ENCODE measurements at regions not wholly inside any gene's neighbourhood (a gene's known extent, or its start where the extent isn't known, plus 50 kb on each side); places are given as distances from the start of the nearest gene placed in this dataset.

DNA sequence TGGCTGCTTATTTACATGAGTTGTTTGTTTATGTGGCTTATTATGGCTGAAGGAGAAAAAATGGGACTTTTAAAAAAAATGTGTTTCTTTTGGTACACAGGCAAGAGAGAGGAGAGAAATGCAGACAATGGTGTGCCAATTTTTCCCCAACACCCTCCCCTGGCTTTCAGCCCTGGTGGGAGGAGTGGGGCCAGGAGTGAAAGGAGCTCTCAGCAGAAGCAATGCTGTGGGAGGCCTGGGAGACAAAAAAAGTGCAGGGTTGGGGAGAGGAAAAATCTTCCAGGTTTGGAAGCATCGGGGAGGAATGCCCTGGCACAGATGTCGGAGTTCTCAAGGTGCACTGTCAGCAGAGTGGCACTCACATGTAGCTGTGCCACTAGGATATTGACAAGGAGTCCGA lies 117.7 kb upstream of the FOXB1 start:
- H3K27ac ChIP-seq: no peak overlapping the region

DNA sequence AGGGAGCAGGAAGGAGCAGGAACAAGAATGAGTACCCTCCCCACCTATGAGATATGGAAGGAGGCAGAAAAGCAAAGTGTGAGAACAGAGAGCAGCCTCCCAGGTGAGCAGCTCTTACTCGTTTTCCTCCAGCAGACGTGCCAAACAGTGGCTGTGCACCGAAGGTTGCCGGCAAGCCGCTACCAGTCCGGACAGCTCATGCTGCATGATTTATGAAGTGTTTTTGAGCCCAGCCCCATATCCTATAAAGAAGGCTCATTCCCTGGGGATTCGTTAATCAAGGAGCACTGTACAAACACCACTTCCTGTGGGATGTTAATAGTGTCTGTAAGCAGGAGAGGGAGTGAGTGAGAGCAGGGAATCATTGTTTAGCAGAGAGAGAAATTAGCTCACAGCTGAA lies 118.3 kb upstream of the FOXB1 start:
- Histone ChIP-seq H3K27ac (no peak overlapping the region), H3K9me3 (no peaks in the 10 kb centered on the region), H3K4me3 (no peak overlapping the region), H3K4me1 (no peaks in the 10 kb centered on the region), H3K27me3 (peaks cover 0 to 3% of the 10 kb centered on the region in 2 donors), H3K36me3 (no peaks in the 10 kb centered on the region)
- intact Hi-C loops (cut with DNase I; ENCODE audit: low total_unique reads): no loop called here
- TF ChIP-seq, protein P1, sequence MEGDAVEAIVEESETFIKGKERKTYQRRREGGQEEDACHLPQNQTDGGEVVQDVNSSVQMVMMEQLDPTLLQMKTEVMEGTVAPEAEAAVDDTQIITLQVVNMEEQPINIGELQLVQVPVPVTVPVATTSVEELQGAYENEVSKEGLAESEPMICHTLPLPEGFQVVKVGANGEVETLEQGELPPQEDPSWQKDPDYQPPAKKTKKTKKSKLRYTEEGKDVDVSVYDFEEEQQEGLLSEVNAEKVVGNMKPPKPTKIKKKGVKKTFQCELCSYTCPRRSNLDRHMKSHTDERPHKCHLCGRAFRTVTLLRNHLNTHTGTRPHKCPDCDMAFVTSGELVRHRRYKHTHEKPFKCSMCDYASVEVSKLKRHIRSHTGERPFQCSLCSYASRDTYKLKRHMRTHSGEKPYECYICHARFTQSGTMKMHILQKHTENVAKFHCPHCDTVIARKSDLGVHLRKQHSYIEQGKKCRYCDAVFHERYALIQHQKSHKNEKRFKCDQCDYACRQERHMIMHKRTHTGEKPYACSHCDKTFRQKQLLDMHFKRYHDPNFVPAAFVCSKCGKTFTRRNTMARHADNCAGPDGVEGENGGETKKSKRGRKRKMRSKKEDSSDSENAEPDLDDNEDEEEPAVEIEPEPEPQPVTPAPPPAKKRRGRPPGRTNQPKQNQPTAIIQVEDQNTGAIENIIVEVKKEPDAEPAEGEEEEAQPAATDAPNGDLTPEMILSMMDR (IDR thresholded peaks at IDR 0.05): no peak
- no peak for TF ChIP-seq POLR2A (IDR thresholded peaks at IDR 0.05)
- no peak for DNase-seq

More for the DNA sequence above, 117.7 kb upstream of the FOXB1 start:
- no peak overlapping the region for H3K4me3 ChIP-seq
- TF ChIP-seq, protein P1 (IDR thresholded peaks at IDR 0.05): no peak
- no peak for TF ChIP-seq POLR2A (IDR thresholded peaks at IDR 0.05)
- intact Hi-C loops (cut with DNase I; ENCODE audit: low total_unique reads): no loop called here
- no peak for DNase-seq
- H3K36me3 ChIP-seq: no peaks in the 10 kb centered on the region
- H3K4me1 ChIP-seq: no peaks in the 10 kb centered on the region
- no peaks in the 10 kb centered on the region for H3K9me3 ChIP-seq
- H3K27me3 ChIP-seq: peaks cover 0 to 3% of the 10 kb centered on the region in 2 donors

DNA sequence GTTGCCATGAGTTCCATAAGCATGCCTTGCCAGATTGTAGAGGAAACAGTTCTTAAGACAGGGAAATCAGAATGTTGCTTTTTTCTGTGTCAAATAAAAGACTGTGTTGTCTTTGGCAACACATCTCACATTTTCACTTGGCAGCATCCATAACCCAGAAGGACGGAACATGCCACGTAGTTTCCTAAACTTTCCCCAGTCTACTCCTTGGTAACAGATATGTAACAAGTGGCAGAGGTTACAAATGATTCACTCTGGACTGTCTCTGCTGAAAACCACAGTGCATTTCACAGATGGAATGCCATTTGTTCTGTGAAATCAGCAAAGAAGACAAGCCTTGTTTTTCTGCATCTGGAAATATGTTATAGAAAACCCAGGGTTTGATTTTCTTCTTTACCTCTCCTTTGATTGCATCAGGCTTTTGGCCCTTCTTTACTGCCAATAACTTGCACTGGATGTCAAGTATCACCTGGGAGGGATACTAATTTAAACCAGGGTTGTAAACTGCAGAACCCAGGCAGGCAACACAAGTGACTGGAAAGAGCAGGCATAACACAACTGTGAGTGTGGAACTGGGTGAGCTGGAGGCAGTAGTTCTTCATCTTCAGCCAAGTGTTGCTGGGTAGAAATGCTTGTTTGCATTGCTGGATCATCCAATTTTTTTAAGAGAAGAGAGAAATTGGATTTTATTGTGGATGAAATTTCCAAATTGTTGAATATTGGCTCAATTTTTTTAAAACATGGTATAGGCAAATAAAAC lies 124.4 kb upstream of the FOXB1 start:
- Histone ChIP-seq H3K36me3 (no peaks in the 10 kb centered on the region), H3K27ac (no peak overlapping the region), H3K4me1 (no peaks in the 10 kb centered on the region), H3K4me3 (no peak overlapping the region), H3K9me3 (no peaks in the 10 kb centered on the region), H3K27me3 (peaks cover 0 to 3% of the 10 kb centered on the region in 2 donors)
- no peak for TF ChIP-seq POLR2A (IDR thresholded peaks at IDR 0.05)
- TF ChIP-seq, protein P1 (IDR thresholded peaks at IDR 0.05): no peak
- DNase-seq: no peak
- intact Hi-C loops (cut with DNase I; ENCODE audit: low total_unique reads): no loop called here

DNA sequence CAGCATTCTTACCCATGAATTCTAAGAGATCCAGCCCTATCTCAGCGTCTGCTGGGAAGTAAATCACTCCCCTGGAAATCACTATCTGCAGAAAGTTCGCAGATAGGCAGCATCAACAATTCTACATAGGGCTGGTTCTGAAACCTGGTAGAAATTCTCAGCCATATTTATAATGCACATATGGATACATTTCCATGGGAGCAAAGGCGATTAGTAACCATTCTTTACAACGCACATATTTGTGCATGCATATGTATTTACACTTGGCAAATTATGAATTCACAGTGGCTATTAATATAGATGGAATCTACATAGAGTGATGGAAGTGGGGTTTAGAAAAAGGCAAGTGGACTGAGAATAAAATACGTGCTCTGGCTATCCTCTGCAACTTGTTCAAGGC lies 128.0 kb upstream of the FOXB1 start:
- H3K27me3 ChIP-seq: no peaks in the 10 kb centered on the region
- no peak overlapping the region for H3K27ac ChIP-seq
- TF ChIP-seq POLR2A (IDR thresholded peaks at IDR 0.05): no peak
- TF ChIP-seq, protein P1 (IDR thresholded peaks at IDR 0.05): no peak
- no peak for DNase-seq
- intact Hi-C loops (cut with DNase I; ENCODE audit: low total_unique reads): no loop called here
- H3K4me3 ChIP-seq: no peak overlapping the region
- no peaks in the 10 kb centered on the region for H3K4me1 ChIP-seq
- H3K9me3 ChIP-seq: no peaks in the 10 kb centered on the region
- H3K36me3 ChIP-seq: no peaks in the 10 kb centered on the region

DNA sequence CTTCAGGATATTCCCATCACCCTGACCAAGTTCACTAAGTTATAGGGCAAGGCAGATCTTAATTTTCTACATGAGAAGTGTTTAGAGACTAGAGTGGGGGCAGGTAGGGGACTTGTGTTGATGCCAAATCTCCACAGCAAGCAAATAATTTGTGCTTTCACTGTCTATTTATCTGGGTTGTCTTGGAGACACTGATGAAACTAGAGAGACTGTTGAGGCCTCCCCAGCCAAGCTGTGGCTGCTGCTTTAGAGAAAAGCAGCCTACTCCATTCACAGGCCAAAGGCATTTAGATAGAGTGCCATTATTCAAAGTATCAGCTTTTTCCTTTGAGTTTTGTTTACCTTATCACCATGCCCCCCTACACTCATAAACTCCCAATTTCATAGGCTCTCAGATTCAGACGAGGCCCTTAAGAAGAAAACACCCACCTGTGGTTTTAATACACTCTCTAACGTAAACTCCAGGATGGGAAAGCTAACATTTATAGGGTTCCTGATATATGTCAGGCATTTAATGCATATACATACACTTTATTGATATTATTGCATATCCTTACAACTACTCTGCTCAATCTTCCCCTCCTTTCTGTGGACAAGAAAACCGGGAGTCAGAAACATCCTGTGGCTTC lies 130.4 kb upstream of the FOXB1 start:
- H3K27ac ChIP-seq: no peak overlapping the region
- no peak for DNase-seq
- intact Hi-C loops (cut with DNase I; ENCODE audit: low total_unique reads): no loop called here
- H3K36me3 ChIP-seq: no peaks in the 10 kb centered on the region
- no peaks in the 10 kb centered on the region for H3K27me3 ChIP-seq
- H3K9me3 ChIP-seq: no peaks in the 10 kb centered on the region
- H3K4me1 ChIP-seq: no peaks in the 10 kb centered on the region
- no peak overlapping the region for H3K4me3 ChIP-seq
- no peak for TF ChIP-seq POLR2A (IDR thresholded peaks at IDR 0.05)
- TF ChIP-seq, protein P1 (IDR thresholded peaks at IDR 0.05): no peak

Measured in uterus (tissue), 3 donors.